ENCODE measurements at regions not wholly inside any gene's neighbourhood (a gene's known extent, or its start where the extent isn't known, plus 50 kb on each side); places are given as distances from the start of the nearest gene placed in this dataset.

- no peak overlapping the region for H3K9ac ChIP-seq
- no peaks in the 10 kb centered on the region for H3K4me1 ChIP-seq (ENCODE audit: insufficient read depth)
- no peak overlapping the region for H2AFZ ChIP-seq
- H3F3A ChIP-seq (ENCODE audit: insufficient read depth): no peaks in the 10 kb centered on the region
- H3K9me2 ChIP-seq (ENCODE audit: insufficient read depth): no peaks in the 10 kb centered on the region
- no peaks in the 10 kb centered on the region; the same call in 1 of the 2 replicates for H3K27me3 ChIP-seq (replicated peaks; ENCODE audit: insufficient read depth)
- no peak overlapping the region for H3K27ac ChIP-seq
- H3K4me3 ChIP-seq: no peak overlapping the region
- 68 to 86% methylated on average over 1 of the region's 1 CpG for WGBS, 2 experiments (ENCODE audit: low coverage in 1 of 2, low lambda C conversion rate in 2 of 2, missing lambda C conversion rate in 2 of 2)
- no peak overlapping the region for H3K4me2 ChIP-seq (ENCODE audit: unreplicated experiment)
- no peak for DNase-seq
- in situ Hi-C loops (cut with MboI): no loop called here
- H3K36me3 ChIP-seq (ENCODE audit: low read depth): no peaks in the 10 kb centered on the region
- TF ChIP-seq EZH2 (IDR thresholded peaks at IDR 0.05; ENCODE audit: insufficient read depth, poor library complexity, severe bottlenecking) (no peak), EZH2phosphoT487 (IDR thresholded peaks at IDR 0.05; ENCODE audit: insufficient read depth, low read depth) (no peak)
- no peaks in the 10 kb centered on the region for H3K79me2 ChIP-seq (ENCODE audit: insufficient read depth)
- no peaks in the 10 kb centered on the region for H3K9me3 ChIP-seq (ENCODE audit: low read depth)
- no peaks in the 10 kb centered on the region for H4K20me1 ChIP-seq (ENCODE audit: insufficient read depth)
Measured at GRCh38 chr11:23673366-23673765, 813.1 kb upstream of the CCDC179 start.

GRCh38 chr11:23674866-23675265, 814.6 kb upstream of the CCDC179 start:
- Histone ChIP-seq H3K27ac (no peak overlapping the region), H3K9me2 (ENCODE audit: insufficient read depth) (no peaks in the 10 kb centered on the region), H3K79me2 (ENCODE audit: insufficient read depth) (no peaks in the 10 kb centered on the region), H3K36me3 (ENCODE audit: low read depth) (no peaks in the 10 kb centered on the region), H3K4me3 (no peak overlapping the region), H4K20me1 (ENCODE audit: insufficient read depth) (no peaks in the 10 kb centered on the region), H3K4me2 (ENCODE audit: unreplicated experiment) (no peak overlapping the region), H2AFZ (no peak overlapping the region), H3F3A (ENCODE audit: insufficient read depth) (no peaks in the 10 kb centered on the region), H3K9me3 (ENCODE audit: low read depth) (no peaks in the 10 kb centered on the region), H3K9ac (no peak overlapping the region), H3K27me3 (replicated peaks; ENCODE audit: insufficient read depth) (no peaks in the 10 kb centered on the region; the same call in 1 of the 2 replicates), H3K4me1 (ENCODE audit: insufficient read depth) (no peaks in the 10 kb centered on the region)
- in situ Hi-C loops (cut with MboI): no loop called here
- DNase-seq: no peak
- TF ChIP-seq EZH2phosphoT487 (IDR thresholded peaks at IDR 0.05; ENCODE audit: insufficient read depth, low read depth) (no peak), EZH2 (IDR thresholded peaks at IDR 0.05; ENCODE audit: insufficient read depth, poor library complexity, severe bottlenecking) (no peak)

- H3K27me3 ChIP-seq (replicated peaks; ENCODE audit: insufficient read depth): no peaks in the 10 kb centered on the region
- in situ Hi-C loops (cut with MboI): no loop called here
- H3K9me2 ChIP-seq (ENCODE audit: insufficient read depth): no peaks in the 10 kb centered on the region
- no peak overlapping the region for H3K27ac ChIP-seq
- no peak for TF ChIP-seq EZH2phosphoT487 (IDR thresholded peaks at IDR 0.05; ENCODE audit: insufficient read depth, low read depth)
- TF ChIP-seq EZH2 (IDR thresholded peaks at IDR 0.05; ENCODE audit: insufficient read depth, poor library complexity, severe bottlenecking): no peak
- H3F3A ChIP-seq (ENCODE audit: insufficient read depth): no peaks in the 10 kb centered on the region
- H3K4me3 ChIP-seq: no peak overlapping the region
- H3K79me2 ChIP-seq (ENCODE audit: insufficient read depth): no peaks in the 10 kb centered on the region
- H3K9ac ChIP-seq: no peak overlapping the region
- no peaks in the 10 kb centered on the region for H3K36me3 ChIP-seq (ENCODE audit: low read depth)
- WGBS, 2 experiments (ENCODE audit: low coverage in 1 of 2, low lambda C conversion rate in 2 of 2, missing lambda C conversion rate in 2 of 2): 27 to 50% methylated on average over 1 of the region's 1 CpG
- H3K9me3 ChIP-seq (ENCODE audit: low read depth): no peaks in the 10 kb centered on the region
- no peak overlapping the region for H2AFZ ChIP-seq
- DNase-seq: no peak
- H4K20me1 ChIP-seq (ENCODE audit: insufficient read depth): no peaks in the 10 kb centered on the region
- H3K4me1 ChIP-seq (ENCODE audit: insufficient read depth): no peaks in the 10 kb centered on the region
- H3K4me2 ChIP-seq (ENCODE audit: unreplicated experiment): no peak overlapping the region
Measured at GRCh38 chr11:23679041-23679440, 817.8 kb upstream of the LUZP2 start.

GRCh38 chr11:23679981-23680380, 816.9 kb upstream of the LUZP2 start:
- H3K36me3 ChIP-seq (ENCODE audit: low read depth): no peaks in the 10 kb centered on the region
- no peak overlapping the region for H3K4me2 ChIP-seq (ENCODE audit: unreplicated experiment)
- no peaks in the 10 kb centered on the region for H3K4me1 ChIP-seq (ENCODE audit: insufficient read depth)
- H3K9ac ChIP-seq: no peak overlapping the region
- no peak for TF ChIP-seq EZH2 (IDR thresholded peaks at IDR 0.05; ENCODE audit: insufficient read depth, poor library complexity, severe bottlenecking)
- no peak for TF ChIP-seq EZH2phosphoT487 (IDR thresholded peaks at IDR 0.05; ENCODE audit: insufficient read depth, low read depth)
- no peak overlapping the region for H2AFZ ChIP-seq
- no peaks in the 10 kb centered on the region for H3K79me2 ChIP-seq (ENCODE audit: insufficient read depth)
- H3K9me3 ChIP-seq (ENCODE audit: low read depth): no peaks in the 10 kb centered on the region
- H3K9me2 ChIP-seq (ENCODE audit: insufficient read depth): no peaks in the 10 kb centered on the region
- in situ Hi-C loops (cut with MboI): no loop called here
- WGBS, 2 experiments (ENCODE audit: low coverage in 1 of 2, low lambda C conversion rate in 2 of 2, missing lambda C conversion rate in 2 of 2): 67 to 68% methylated on average over 10 of the region's 10 CpGs
- H3K27me3 ChIP-seq (replicated peaks; ENCODE audit: insufficient read depth): no peaks in the 10 kb centered on the region
- no peaks in the 10 kb centered on the region for H3F3A ChIP-seq (ENCODE audit: insufficient read depth)
- DNase-seq: no peak
- H3K4me3 ChIP-seq: no peak overlapping the region
- no peaks in the 10 kb centered on the region for H4K20me1 ChIP-seq (ENCODE audit: insufficient read depth)
- H3K27ac ChIP-seq: no peak overlapping the region

All from GM23248 (cell line).